A204.1 (cell line): ENCODE measurements at regions not wholly inside any gene's neighbourhood (a gene's known extent, or its start where the extent isn't known, plus 50 kb on each side); places are given as distances from the start of the nearest gene placed in this dataset.

Experiments
- FAIRE-seq: peaks from 2 replicates; lab custom pipeline; 2012; peaks lifted over from hg19 to GRCh38; lab: Jason Lieb, UNC

DNA sequence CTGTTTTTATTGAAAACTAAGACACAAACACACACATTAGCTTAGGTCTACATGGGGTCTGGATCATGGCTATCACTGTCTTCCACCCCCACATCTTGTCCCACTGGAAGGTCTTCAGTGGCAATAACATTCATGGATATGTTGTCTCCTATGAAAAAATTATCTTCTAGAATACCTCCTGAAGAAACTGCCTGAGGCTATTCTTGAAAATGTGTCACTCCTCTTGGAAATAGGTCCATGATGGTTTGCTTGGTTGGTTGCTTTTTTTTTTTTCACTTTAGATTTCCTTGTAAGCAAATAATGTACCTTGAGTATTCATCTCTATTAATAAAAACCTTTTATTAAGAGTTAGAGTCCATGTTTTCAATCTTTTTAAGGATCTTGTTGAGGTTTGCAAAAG is 195.3 kb upstream of the PDE5A start:
- no peak for FAIRE-seq

DNA sequence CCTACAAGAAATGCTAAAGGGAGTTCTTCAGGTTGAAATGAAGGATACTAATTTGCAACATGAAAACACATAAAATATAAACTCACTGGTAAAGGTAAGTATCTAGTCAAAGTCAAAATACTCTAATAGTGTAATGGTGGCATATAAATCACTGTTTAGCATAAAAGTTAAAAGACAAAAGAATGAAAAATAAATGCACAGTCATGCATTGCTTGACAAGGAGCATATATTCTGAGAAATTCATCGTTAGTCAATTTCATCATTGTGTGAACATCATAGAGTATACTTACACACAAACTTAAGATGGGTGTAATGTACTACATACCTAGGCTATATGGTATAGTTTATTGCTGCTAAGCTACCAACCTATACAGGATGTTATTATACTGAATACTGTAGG is 194.4 kb upstream of the PDE5A start:
- no peak for FAIRE-seq

- peak; percentile 69 for FAIRE-seq
These were observed 187.9 kb upstream of the PDE5A start for GRCh38 chr4:119816473-119816872.

DNA sequence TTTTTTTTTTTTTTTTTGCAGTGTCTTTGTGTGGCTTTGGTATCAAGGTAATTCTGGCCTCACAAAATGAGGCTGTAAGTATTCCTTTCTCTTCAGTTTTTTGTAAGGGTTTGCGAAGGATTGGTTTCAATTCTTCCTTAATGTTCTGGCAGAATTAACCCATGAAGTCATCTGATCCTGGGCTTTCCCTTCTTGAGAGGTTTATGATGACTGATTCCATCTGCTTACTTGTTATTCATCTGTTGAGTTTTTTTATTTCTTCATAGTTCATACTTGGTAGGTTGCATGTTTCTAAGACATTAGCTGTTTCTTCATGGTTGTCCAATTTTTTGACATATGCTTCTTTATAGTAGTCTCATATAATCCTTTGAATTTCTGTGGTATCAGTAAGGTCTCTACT is 181.4 kb upstream of the PDE5A start:
- no peak for FAIRE-seq

DNA sequence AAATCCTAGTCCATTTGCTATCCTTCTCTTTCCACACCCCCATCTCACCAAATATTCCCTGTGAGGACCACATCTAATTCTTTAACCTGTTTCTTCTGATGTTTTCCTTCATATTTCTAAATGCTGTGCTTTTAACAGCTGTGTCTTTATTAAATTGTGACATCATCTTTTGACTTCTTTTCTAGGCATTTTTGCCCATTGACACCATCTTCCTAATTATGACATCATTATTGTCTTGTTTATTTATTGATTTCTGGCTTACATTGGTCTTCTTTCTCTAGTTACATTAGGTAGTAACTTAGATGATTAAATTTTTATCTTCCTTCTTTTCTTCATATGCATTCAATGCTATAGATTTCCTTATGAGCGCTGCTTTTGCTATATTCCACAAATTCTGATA is 175.8 kb upstream of the PDE5A start:
- FAIRE-seq, result no peak

- no peak for FAIRE-seq
These were observed 168.8 kb upstream of the PDE5A start for GRCh38 chr4:119797238-119797894.

- FAIRE-seq, result no peak
These were observed 167.5 kb upstream of the PDE5A start for GRCh38 chr4:119795986-119796578.

- no peak for FAIRE-seq
These were observed 166.1 kb upstream of the PDE5A start for GRCh38 chr4:119794681-119795080.

- no peak for FAIRE-seq
These were observed 165.5 kb upstream of the PDE5A start for GRCh38 chr4:119794113-119794512.

- no peak for FAIRE-seq
These were observed 160.0 kb upstream of the PDE5A start for GRCh38 chr4:119788349-119789266.

- FAIRE-seq, result no peak
These were observed 157.4 kb upstream of the PDE5A start for GRCh38 chr4:119785963-119786362.

DNA sequence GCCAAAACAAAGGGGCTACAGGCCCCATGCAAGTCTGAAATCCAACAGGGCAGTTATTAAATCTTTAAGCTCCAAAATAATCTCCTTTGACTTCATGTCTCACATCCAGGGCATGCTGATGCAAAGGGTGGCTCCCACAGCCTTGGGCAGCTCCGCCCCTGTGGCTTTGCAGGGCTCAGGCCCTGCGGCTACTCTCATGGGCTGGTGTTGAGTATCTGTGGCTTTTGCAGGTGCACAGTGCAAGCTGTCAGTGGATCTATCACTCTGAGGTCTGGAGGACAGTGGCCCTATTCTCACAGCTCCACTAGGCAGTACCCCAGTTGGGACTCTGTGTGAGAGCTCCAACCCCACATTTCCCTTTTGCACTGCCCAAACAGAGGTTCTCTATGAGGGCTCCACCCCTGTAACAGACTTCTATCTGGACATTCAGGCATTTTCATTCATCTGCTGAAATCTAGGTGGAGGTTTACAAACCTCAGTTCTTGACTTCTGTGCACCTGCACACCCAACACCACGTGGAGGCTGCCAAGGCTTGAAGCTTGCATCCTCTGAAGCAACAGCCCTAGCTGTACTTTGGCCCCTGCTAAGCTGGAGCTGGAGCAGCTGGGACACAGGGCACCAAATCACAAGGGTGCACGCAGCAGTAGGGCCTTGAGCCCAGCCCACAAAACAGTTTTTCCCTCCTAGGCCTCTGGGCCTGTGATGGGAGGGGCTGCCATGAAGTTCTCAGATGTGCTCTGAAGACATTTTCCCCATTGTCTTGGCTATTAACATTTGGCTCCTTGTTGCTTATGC is 154.8 kb upstream of the PDE5A start:
- no peak for FAIRE-seq

GRCh38 chr4:119781044-119781443 is 152.4 kb upstream of the PDE5A start:
- no peak for FAIRE-seq

- no peak for FAIRE-seq
These were observed 146.2 kb upstream of the PDE5A start for GRCh38 chr4:119774840-119775239.

GRCh38 chr4:119765951-119766350 is 137.3 kb upstream of the PDE5A start:
- no peak for FAIRE-seq

GRCh38 chr4:119765469-119765868 is 136.9 kb upstream of the PDE5A start:
- no peak for FAIRE-seq

DNA sequence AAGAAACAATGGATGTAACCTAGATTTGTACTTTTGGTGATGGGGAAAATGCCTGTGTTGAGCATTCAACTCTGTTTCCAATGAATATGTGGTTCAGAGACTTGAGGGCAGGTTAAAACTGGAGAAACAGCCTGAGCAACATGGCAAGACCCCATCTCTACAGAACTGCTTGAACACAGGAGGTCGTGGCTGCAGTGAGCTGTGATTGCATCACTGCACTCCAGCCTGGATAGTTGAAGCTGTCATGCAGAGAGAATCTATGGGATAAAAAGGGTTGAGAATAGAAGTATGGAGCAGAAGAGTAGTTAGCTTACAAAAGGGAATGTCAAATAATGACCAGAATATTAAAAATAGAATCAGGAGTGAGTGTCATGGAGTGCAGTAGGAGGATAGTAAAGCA is 134.8 kb upstream of the PDE5A start:
- no peak for FAIRE-seq

- no peak for FAIRE-seq
These were observed 127.0 kb upstream of the PDE5A start for GRCh38 chr4:119755599-119755998.

- no peak for FAIRE-seq
These were observed 124.3 kb upstream of the PDE5A start for GRCh38 chr4:119752936-119753335.

- FAIRE-seq, result no peak
These were observed 122.2 kb upstream of the PDE5A start for GRCh38 chr4:119750771-119751170.

GRCh38 chr4:119750048-119750447 is 121.4 kb upstream of the PDE5A start:
- no peak for FAIRE-seq

DNA sequence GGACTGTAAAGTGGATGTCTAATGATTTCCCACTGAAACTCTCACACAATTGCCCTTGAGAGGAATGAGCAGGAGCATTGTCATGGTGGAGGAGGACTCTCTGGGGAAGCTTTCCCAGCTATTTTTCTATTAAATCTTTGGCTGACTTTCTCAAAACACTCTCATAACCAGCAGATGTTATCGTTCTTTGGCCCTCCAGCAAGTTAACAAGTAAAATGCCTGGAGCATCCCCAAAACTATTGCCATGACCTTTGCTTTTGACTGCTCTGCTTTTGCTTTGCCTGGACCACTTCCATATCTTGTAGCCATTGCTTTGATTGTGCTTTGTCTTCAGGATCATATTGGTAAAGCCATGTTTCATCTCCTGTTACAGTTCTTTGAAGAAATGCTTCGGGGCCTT is 120.2 kb upstream of the PDE5A start:
- FAIRE-seq, result no peak

DNA sequence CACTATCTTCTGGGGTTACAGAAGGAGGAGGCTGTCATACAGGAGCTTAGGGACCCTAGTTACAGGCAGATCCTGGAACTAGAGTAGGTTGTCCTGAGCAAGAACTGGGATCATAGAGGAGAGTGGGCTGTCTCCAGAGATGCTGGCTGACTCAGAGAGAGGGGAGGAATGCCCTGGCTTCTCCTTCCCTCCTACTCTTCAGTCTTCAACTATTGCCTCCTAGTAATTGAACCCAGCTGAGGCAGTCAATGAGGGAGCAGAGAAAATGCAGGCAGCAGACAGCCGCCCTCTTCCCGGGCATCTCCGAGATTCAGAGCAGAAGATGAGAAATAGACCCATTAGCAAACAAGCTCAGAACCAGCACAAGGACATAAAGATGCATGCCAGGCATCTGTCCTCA is 118.3 kb upstream of the PDE5A start:
- FAIRE-seq, result no peak
